ENCODE measurements at regions not wholly inside any gene's neighbourhood (a gene's known extent, or its start where the extent isn't known, plus 50 kb on each side); places are given as distances from the start of the nearest gene placed in this dataset.

DNA sequence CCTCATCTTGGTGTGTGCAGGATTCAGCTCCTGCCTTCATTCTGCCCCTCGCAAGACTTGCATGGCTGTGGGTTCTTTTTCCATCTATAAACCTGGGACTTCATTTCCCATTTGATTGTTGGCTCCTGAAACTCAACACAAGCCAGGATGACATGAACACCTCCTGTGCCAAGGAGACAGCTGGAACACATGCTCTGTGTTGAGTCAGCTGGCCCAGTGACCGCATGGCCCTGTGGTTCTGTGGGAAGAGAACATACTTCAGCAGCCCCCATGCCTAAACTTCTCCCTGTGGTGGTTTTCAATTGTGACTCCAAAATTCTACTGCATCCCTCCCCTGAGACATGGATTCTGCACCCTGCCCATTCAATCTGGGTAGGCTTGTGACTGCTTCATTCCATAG lies 57.9 kb upstream of the FOXF1 start:
- ATAC-seq, result no peak
- peaks cover 41% of the 10 kb centered on the region for H3K27me3 ChIP-seq (ENCODE audit: insufficient read depth, low read length)
- H3K4me1 ChIP-seq (ENCODE audit: control insufficient read depth in 1 of 2, insufficient read depth in 2 of 2, low read length in 2 of 2), result no peaks in the 10 kb centered on the region
- H3K36me3 ChIP-seq (ENCODE audit: control insufficient read depth in 1 of 2, insufficient read depth in 2 of 2, low read length in 2 of 2), result no peaks in the 10 kb centered on the region
- no peaks in the 10 kb centered on the region for H4K20me1 ChIP-seq (ENCODE audit: insufficient read depth)
- no peak overlapping the region for H3K27ac ChIP-seq (ENCODE audit: low read depth, low read length)
- CTCF ChIA-PET, result no interaction called here
- no peak overlapping the region for H3K9ac ChIP-seq (ENCODE audit: low read length)
- no peak overlapping the region for H3K4me2 ChIP-seq (ENCODE audit: low read length)
- intact Hi-C loops (cut with micrococcal nuclease), result no loop called here
- no peak for DNase-seq (ENCODE audit: low read depth, low spot score)
- no peaks in the 10 kb centered on the region for H3K79me2 ChIP-seq (ENCODE audit: insufficient read depth, low read length)
- TF ChIP-seq, protein P1, sequence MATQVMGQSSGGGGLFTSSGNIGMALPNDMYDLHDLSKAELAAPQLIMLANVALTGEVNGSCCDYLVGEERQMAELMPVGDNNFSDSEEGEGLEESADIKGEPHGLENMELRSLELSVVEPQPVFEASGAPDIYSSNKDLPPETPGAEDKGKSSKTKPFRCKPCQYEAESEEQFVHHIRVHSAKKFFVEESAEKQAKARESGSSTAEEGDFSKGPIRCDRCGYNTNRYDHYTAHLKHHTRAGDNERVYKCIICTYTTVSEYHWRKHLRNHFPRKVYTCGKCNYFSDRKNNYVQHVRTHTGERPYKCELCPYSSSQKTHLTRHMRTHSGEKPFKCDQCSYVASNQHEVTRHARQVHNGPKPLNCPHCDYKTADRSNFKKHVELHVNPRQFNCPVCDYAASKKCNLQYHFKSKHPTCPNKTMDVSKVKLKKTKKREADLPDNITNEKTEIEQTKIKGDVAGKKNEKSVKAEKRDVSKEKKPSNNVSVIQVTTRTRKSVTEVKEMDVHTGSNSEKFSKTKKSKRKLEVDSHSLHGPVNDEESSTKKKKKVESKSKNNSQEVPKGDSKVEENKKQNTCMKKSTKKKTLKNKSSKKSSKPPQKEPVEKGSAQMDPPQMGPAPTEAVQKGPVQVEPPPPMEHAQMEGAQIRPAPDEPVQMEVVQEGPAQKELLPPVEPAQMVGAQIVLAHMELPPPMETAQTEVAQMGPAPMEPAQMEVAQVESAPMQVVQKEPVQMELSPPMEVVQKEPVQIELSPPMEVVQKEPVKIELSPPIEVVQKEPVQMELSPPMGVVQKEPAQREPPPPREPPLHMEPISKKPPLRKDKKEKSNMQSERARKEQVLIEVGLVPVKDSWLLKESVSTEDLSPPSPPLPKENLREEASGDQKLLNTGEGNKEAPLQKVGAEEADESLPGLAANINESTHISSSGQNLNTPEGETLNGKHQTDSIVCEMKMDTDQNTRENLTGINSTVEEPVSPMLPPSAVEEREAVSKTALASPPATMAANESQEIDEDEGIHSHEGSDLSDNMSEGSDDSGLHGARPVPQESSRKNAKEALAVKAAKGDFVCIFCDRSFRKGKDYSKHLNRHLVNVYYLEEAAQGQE (IDR thresholded peaks at IDR 0.05; ENCODE audit: low read depth), result no peak
- no peak for TF ChIP-seq EZH2phosphoT487 (IDR thresholded peaks at IDR 0.05; ENCODE audit: borderline replicate concordance)
- TF ChIP-seq, protein P2, sequence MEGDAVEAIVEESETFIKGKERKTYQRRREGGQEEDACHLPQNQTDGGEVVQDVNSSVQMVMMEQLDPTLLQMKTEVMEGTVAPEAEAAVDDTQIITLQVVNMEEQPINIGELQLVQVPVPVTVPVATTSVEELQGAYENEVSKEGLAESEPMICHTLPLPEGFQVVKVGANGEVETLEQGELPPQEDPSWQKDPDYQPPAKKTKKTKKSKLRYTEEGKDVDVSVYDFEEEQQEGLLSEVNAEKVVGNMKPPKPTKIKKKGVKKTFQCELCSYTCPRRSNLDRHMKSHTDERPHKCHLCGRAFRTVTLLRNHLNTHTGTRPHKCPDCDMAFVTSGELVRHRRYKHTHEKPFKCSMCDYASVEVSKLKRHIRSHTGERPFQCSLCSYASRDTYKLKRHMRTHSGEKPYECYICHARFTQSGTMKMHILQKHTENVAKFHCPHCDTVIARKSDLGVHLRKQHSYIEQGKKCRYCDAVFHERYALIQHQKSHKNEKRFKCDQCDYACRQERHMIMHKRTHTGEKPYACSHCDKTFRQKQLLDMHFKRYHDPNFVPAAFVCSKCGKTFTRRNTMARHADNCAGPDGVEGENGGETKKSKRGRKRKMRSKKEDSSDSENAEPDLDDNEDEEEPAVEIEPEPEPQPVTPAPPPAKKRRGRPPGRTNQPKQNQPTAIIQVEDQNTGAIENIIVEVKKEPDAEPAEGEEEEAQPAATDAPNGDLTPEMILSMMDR (IDR thresholded peaks at IDR 0.05 in 2 of 3, conservative IDR thresholded peaks at IDR 0.05 in 1 of 3; ENCODE audit: borderline replicate concordance in 1 of 3, insufficient read depth in 1 of 3, low read depth in 2 of 3, low read length in 2 of 3), result no peak
- TF ChIP-seq ZFX (IDR thresholded peaks at IDR 0.05), result no peak
- TF ChIP-seq RAD21 (IDR thresholded peaks at IDR 0.05; ENCODE audit: low read depth), result no peak
- TF ChIP-seq ELF1 (IDR thresholded peaks at IDR 0.05; ENCODE audit: borderline replicate concordance, low read depth), result no peak
- no peak for TF ChIP-seq ZNF274 (IDR thresholded peaks at IDR 0.05; ENCODE audit: low read depth, low read length)
- no peak for TF ChIP-seq SP1 (IDR thresholded peaks at IDR 0.05; ENCODE audit: low read depth)
- TF ChIP-seq FOSL1 (IDR thresholded peaks at IDR 0.05; ENCODE audit: low read depth), result no peak
- POLR2A ChIA-PET, result no interaction called here
- BruUV-seq (replicated peaks), result no TSS peak
- no peak overlapping the region for H3K4me3 ChIP-seq (replicated peaks in 1 of 2; ENCODE audit: low read depth in 1 of 2, low read length in 2 of 2)
- H3K9me3 ChIP-seq (ENCODE audit: control insufficient read depth in 1 of 2, insufficient read depth in 1 of 2, low read depth in 1 of 2, low read length in 2 of 2), result no peaks in the 10 kb centered on the region
- H2AFZ ChIP-seq (ENCODE audit: low read depth, low read length, poor library complexity, severe bottlenecking), result no peak overlapping the region
- RAD21 ChIA-PET (ENCODE audit: low non-redundant PET in 1 of 2, low total read pairs in 2 of 2, uncharacterized antibody in 2 of 2, unreplicated experiment in 2 of 2), result no interaction called here
- no peaks in the 10 kb centered on the region for H3K9me2 ChIP-seq (ENCODE audit: insufficient read depth)
